Peyer's patch (tissue), 4 donors: ENCODE measurements at regions not wholly inside any gene's neighbourhood (a gene's known extent, or its start where the extent isn't known, plus 50 kb on each side); places are given as distances from the start of the nearest gene placed in this dataset.

ENCODE experiments used
- DNase-seq, 3 donors: peaks; one replicate each; pipeline ENCODE4 v3.0.0-alpha.2; 2017 to 2019
- H3K27ac ChIP-seq, 4 donors: fragments of 200-600 bp; sonication (generic); one replicate each; pipeline ENCODE4 v1.5.1; 2016 to 2019
- H3K27me3 ChIP-seq, 2 donors: fragments of 200-600 bp; sonication (generic); one replicate each; pipeline ENCODE4 v1.5.1; 2019
- H3K36me3 ChIP-seq, 3 donors: fragments of 200-600 bp; sonication (generic); one replicate each; pipeline ENCODE4 v1.5.1; 2016 to 2019
- H3K4me1 ChIP-seq, 4 donors: fragments of 200-600 bp; sonication (generic); one replicate each; pipeline ENCODE4 v1.5.1; 2016 to 2019
- H3K4me3 ChIP-seq, 4 donors: fragments of 200-600 bp; sonication (generic); 1 replicate in 3 of 4; 2 replicates in 1 of 4; pipeline ENCODE4 v1.5.1; 2016 to 2019; ENCODE audit warnings: mild to moderate bottlenecking in 1 of 4
- H3K9me3 ChIP-seq, 4 donors: fragments of 200-600 bp; sonication (generic); one replicate each; pipeline ENCODE4 v1.5.1; 2016 to 2019; ENCODE audit warnings: mild to moderate bottlenecking in 1 of 4
- CTCF ChIP-seq, 6 experiments: fragments of 450-650 bp in 4 of 6; fragments of 200-600 bp in 2 of 6; sonication (generic) in 1 of 6; IDR thresholded peaks; one replicate each; pipeline ENCODE4 v1.5.1; 2017 to 2019; ENCODE audit warnings: antibody characterized with exemption in 6 of 6, mild to moderate bottlenecking in 3 of 6, moderate library complexity in 1 of 6
- POLR2A ChIP-seq, 2 donors: fragments of 450-650 bp; IDR thresholded peaks; one replicate each; pipeline ENCODE4 v1.5.1; 2017; ENCODE audit warnings: antibody characterized with exemption in 2 of 2, mild to moderate bottlenecking in 2 of 2, moderate library complexity in 2 of 2

DNA sequence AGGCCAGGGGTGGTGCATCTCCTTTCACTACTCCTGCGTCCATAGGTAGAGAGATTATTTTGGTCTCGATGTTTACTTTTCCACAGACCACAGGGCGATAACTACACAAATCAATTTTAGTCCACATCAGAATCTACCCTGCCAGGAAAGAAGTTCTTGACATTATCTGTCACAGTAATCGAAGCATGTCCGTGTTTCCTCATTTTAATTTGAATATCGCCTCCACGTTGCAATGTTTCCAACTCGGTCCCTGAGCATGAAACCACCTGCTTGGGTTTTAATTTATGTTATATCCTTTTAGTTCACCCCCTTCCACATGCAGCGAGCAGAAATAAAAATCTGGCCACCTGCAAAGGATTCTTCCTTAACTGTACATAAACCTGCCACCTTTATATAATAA is 100.1 kb upstream of the ATXN3L start:
- Histone ChIP-seq H3K9me3 (no peaks in the 10 kb centered on the region), H3K27ac (peak overlapping the region in 1 of 4 donors; percentile 53), H3K27me3 (no peaks in the 10 kb centered on the region), H3K4me1 (no peaks in the 10 kb centered on the region), H3K4me3 (no peak overlapping the region), H3K36me3 (no peaks in the 10 kb centered on the region)
- TF ChIP-seq POLR2A (IDR thresholded peaks at IDR 0.05) (no peak), CTCF (IDR thresholded peaks at IDR 0.05) (no peak)
- no peak for DNase-seq

DNA sequence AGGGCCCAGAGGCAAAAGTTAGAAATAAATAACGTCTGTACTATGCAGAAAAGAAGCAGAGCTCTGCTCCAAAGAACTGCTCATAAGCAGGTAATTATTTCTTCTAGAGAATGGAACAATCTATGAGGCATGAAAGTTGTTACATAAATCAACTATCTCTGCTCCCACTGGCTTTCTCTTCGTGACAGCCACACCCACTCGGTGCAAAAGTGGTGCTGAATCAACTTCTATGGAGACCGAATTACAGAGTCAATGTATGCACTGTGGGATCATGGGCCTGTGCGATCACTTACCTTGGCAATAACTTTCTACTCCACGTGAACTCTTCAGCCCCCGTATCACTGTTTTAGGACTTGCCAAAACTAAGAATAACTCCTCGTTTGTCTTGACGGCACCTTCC is 99.4 kb upstream of the ATXN3L start:
- Histone ChIP-seq H3K4me1 (no peaks in the 10 kb centered on the region), H3K36me3 (no peaks in the 10 kb centered on the region), H3K4me3 (no peak overlapping the region), H3K9me3 (no peaks in the 10 kb centered on the region), H3K27me3 (no peaks in the 10 kb centered on the region), H3K27ac (peak overlapping the region in 1 of 4 donors; percentile 53)
- TF ChIP-seq CTCF (IDR thresholded peaks at IDR 0.05) (no peak), POLR2A (IDR thresholded peaks at IDR 0.05) (no peak)
- peak in 1 of 3 donors; percentile 30 for DNase-seq

DNA sequence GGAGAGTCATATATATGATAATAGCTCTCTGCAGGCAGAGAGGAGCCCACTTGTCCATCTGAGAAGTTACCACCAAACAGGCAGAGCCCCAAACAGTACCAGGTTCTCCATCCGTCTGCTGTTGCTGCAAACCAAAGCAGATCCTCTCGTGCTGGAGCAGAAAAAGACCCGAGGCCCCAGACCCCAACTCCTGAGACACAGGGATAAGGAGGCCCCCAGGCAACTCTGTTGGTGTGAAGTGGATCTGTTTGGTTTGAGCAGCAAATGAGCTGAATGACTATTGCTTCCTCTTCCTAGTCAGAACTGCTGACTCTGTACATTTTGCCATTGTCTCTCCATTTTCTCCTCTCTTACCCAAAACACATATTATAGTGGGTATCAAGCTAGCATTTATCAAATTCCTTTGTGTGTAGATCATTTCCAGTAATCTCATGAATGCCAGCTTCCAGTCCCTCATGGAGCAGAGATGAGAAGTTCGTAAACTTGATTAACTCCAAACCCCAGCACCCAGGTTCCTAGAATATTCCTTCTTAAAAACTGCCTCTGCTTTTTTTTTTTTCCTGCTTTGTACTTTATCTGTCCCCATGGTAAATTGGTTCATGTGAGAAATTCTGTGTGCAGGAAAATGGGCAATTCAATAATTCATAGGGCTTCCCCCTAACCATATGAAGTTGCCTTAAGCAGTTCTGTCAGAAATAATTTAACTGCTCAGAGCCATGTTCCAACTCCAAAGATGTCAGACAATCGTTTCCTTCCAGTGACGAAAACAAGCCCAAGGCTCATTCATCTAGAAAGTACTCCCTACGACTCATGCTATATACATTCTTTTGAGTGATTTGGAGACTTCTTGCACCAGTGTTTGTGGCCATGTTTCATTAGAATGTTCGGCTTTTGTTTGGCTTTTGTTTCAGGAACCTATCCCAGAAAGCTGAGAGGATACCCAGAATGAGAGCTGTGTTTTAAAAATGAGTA is 98.6 kb upstream of the ATXN3L start:
- no peak for DNase-seq
- no peak overlapping the region for H3K4me3 ChIP-seq
- H3K9me3 ChIP-seq: no peaks in the 10 kb centered on the region
- H3K4me1 ChIP-seq: no peaks in the 10 kb centered on the region
- no peaks in the 10 kb centered on the region for H3K36me3 ChIP-seq
- no peaks in the 10 kb centered on the region for H3K27me3 ChIP-seq
- H3K27ac ChIP-seq: no peak overlapping the region
- TF ChIP-seq POLR2A (IDR thresholded peaks at IDR 0.05): no peak
- no peak for TF ChIP-seq CTCF (IDR thresholded peaks at IDR 0.05)

GRCh38 chrX:13415509-13415908 is 95.7 kb upstream of the ATXN3L start:
- Histone ChIP-seq H3K4me3 (no peak overlapping the region), H3K27me3 (no peaks in the 10 kb centered on the region), H3K9me3 (no peaks in the 10 kb centered on the region), H3K4me1 (no peaks in the 10 kb centered on the region), H3K27ac (no peak overlapping the region), H3K36me3 (no peaks in the 10 kb centered on the region)
- no peak for TF ChIP-seq POLR2A (IDR thresholded peaks at IDR 0.05)
- no peak for DNase-seq

DNA sequence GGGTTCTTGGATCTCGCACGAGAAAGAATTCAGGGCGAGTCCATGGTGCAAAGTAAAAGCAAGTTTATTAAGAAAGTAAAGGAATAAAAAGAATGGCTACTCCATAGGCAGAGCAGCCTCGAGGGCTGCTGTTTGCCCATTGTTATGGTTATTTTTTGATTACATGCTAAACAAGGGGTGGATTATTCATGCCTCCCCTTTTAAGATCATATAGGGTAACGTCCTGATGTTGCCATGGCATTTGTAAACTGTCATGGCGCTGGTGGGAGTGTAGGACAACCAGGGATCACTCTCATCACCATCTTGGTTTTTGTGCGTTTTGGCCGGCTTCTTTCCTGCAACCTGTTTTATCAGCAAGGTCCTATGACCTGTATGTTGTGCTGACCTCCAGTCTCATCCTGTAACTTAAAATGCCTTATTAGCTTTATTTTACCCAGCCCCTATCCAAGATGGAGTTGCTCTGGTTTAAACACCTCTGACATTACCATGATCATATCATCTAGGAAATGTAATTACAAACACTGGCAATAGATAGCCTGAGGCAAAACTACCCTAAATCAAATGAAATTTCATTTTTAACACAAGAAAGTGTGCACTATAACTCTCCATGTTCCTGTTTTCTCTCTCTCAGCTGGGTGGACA is 94.3 kb upstream of the ATXN3L start:
- H3K9me3 ChIP-seq: no peaks in the 10 kb centered on the region
- H3K4me1 ChIP-seq: no peaks in the 10 kb centered on the region
- H3K27me3 ChIP-seq: no peaks in the 10 kb centered on the region
- H3K27ac ChIP-seq: no peak overlapping the region
- TF ChIP-seq CTCF (IDR thresholded peaks at IDR 0.05): no peak
- TF ChIP-seq POLR2A (IDR thresholded peaks at IDR 0.05): no peak
- no peak overlapping the region for H3K4me3 ChIP-seq
- H3K36me3 ChIP-seq: no peaks in the 10 kb centered on the region
- no peak for DNase-seq

- Histone ChIP-seq H3K27ac (no peak overlapping the region), H3K27me3 (no peaks in the 10 kb centered on the region), H3K9me3 (no peaks in the 10 kb centered on the region), H3K36me3 (no peaks in the 10 kb centered on the region), H3K4me3 (no peak overlapping the region), H3K4me1 (no peaks in the 10 kb centered on the region)
- DNase-seq: no peak
- TF ChIP-seq CTCF (IDR thresholded peaks at IDR 0.05) (no peak), POLR2A (IDR thresholded peaks at IDR 0.05) (no peak)
These were observed 92.4 kb upstream of the ATXN3L start for GRCh38 chrX:13412208-13412600.
